ENCODE measurements at regions not wholly inside any gene's neighbourhood (a gene's known extent, or its start where the extent isn't known, plus 50 kb on each side); places are given as distances from the start of the nearest gene placed in this dataset.

GRCh38 chr14:71497645-71498086 lies 434.6 kb upstream of the RGS6 start:
- TF ChIP-seq, protein P1, sequence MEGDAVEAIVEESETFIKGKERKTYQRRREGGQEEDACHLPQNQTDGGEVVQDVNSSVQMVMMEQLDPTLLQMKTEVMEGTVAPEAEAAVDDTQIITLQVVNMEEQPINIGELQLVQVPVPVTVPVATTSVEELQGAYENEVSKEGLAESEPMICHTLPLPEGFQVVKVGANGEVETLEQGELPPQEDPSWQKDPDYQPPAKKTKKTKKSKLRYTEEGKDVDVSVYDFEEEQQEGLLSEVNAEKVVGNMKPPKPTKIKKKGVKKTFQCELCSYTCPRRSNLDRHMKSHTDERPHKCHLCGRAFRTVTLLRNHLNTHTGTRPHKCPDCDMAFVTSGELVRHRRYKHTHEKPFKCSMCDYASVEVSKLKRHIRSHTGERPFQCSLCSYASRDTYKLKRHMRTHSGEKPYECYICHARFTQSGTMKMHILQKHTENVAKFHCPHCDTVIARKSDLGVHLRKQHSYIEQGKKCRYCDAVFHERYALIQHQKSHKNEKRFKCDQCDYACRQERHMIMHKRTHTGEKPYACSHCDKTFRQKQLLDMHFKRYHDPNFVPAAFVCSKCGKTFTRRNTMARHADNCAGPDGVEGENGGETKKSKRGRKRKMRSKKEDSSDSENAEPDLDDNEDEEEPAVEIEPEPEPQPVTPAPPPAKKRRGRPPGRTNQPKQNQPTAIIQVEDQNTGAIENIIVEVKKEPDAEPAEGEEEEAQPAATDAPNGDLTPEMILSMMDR (IDR thresholded peaks at IDR 0.05) = no peak
- TF ChIP-seq POLR2A (IDR thresholded peaks at IDR 0.05) = no peak

All from body of pancreas (tissue), 4 donors.